HCT116 (cell line): ENCODE measurements at regions not wholly inside any gene's neighbourhood (a gene's known extent, or its start where the extent isn't known, plus 50 kb on each side); places are given as distances from the start of the nearest gene placed in this dataset.

ENCODE experiments used
- ATAC-seq: fragments of 200-7000 bp; cut with Tn5 transposase; 2 replicates; pipeline ENCODE4 v1.9.1; 2020; ENCODE audit warnings: mild to moderate bottlenecking, moderate library complexity
- BruUV-seq: library from RNA; stranded (reverse); fragments of 400-500 nt; replicated peaks from 2 replicates; lab custom pipeline; 2021; lab: Mats Ljungman, UMichigan
- CTCF ChIA-PET: fragments of 300-600 bp; sonication (Branson Sonifier 250); formaldehyde crosslinking; loops from one replicate; lab custom pipeline; 2021; ENCODE audit warnings: antibody characterized with exemption; lab: Charles Lee
- POLR2A ChIA-PET: fragments of 300-600, 350-600 bp; sonication (Branson Sonifier 250); formaldehyde crosslinking; loops from one replicate; lab custom pipeline; 2021; ENCODE audit warnings: antibody characterized with exemption; lab: Charles Lee
- RAD21 ChIA-PET, 2 experiments: fragments of 300-600 bp; sonication (Branson Sonifier 250); formaldehyde crosslinking; loops; one replicate each; lab custom pipeline; 2023; ENCODE audit warnings: low total read pairs in 2 of 2; ENCODE audit not compliant: uncharacterized antibody in 2 of 2, unreplicated experiment in 2 of 2, low non-redundant PET in 1 of 2; lab: Charles Lee
- DNase-seq: peaks from one replicate; pipeline ENCODE4 v3.0.0-alpha.2; 2010; ENCODE audit warnings: low read depth, low spot score
- H2AFZ ChIP-seq: fragments of 200-600 bp; shearing (Covaris generic), sonication (generic); 2 replicates; pipeline ENCODE4 v1.6.1; 2017; ENCODE audit warnings: low read depth, mixed run types, mixed read lengths, antibody characterized with exemption, low read length; ENCODE audit not compliant: poor library complexity, severe bottlenecking
- H3K27ac ChIP-seq: 2 replicates; pipeline ENCODE4 v1.5.1; 2012; ENCODE audit warnings: low read depth, low read length
- H3K27me3 ChIP-seq: fragments of 200-600 bp; sonication (generic); 2 replicates; pipeline ENCODE4 v1.6.1; 2016; ENCODE audit warnings: mixed run types, low read length, mixed read lengths; ENCODE audit not compliant: insufficient read depth
- H3K36me3 ChIP-seq, 2 experiments: fragments of 200-500 bp in 1 of 2; fragments of 200-600 bp in 1 of 2; sonication (Bioruptor generic) in 1 of 2; sonication (generic) in 1 of 2; 2 replicates each; pipeline versions ENCODE4 v1.5.1 to v1.6.1; 2014 to 2016; ENCODE audit warnings: low read length in 2 of 2, inconsistent platforms in 1 of 2, mixed read lengths in 1 of 2, mixed run types in 1 of 2; ENCODE audit not compliant: insufficient read depth in 2 of 2, control insufficient read depth in 1 of 2
- H3K4me1 ChIP-seq, 2 experiments: fragments of 200-600 bp in 1 of 2; sonication (generic) in 1 of 2; 2 replicates each; pipeline versions ENCODE4 v1.5.1 to v1.6.1; 2012 to 2017; ENCODE audit warnings: low read length in 2 of 2, inconsistent platforms in 1 of 2, mild to moderate bottlenecking in 1 of 2, mixed read lengths in 1 of 2, mixed run types in 1 of 2, moderate library complexity in 1 of 2; ENCODE audit not compliant: insufficient read depth in 2 of 2, control insufficient read depth in 1 of 2
- H3K4me2 ChIP-seq: fragments of 200-600 bp; sonication (generic); 2 replicates; pipeline ENCODE4 v1.6.1; 2017; ENCODE audit warnings: mixed run types, low read length, mixed read lengths
- H3K4me3 ChIP-seq, 2 experiments: fragments of 200-600 bp in 1 of 2; sonication (generic) in 1 of 2; replicated peaks in 1 of 2; 2 replicates each; pipeline ENCODE4 v1.5.1; 2011 to 2016; ENCODE audit warnings: low read length in 2 of 2, control low read depth in 1 of 2, low read depth in 1 of 2, mild to moderate bottlenecking in 1 of 2, mixed read lengths in 1 of 2, mixed run types in 1 of 2
- H3K79me2 ChIP-seq: fragments of 200-600 bp; sonication (generic); 2 replicates; pipeline ENCODE4 v1.6.1; 2017; ENCODE audit warnings: mild to moderate bottlenecking, mixed run types, low read length, moderate library complexity, mixed read lengths; ENCODE audit not compliant: insufficient read depth
- H3K9ac ChIP-seq: fragments of 200-600 bp; sonication (generic); 2 replicates; pipeline ENCODE4 v1.6.1; 2016; ENCODE audit warnings: low read length, mixed read lengths
- H3K9me2 ChIP-seq: fragments of 200-600 bp; sonication (generic), shearing (Covaris generic); 2 replicates; pipeline ENCODE4 v1.6.1; 2017; ENCODE audit warnings: mixed run types, mild to moderate bottlenecking, moderate library complexity; ENCODE audit not compliant: insufficient read depth
- H3K9me3 ChIP-seq, 2 experiments: fragments of 200-500 bp in 1 of 2; fragments of 200-600 bp in 1 of 2; sonication (Bioruptor generic) in 1 of 2; sonication (generic) in 1 of 2; 2 replicates each; pipeline ENCODE4 v1.6.1; 2014 to 2017; ENCODE audit warnings: low read length in 2 of 2, mixed read lengths in 2 of 2, inconsistent platforms in 1 of 2, low read depth in 1 of 2, mild to moderate bottlenecking in 1 of 2, mixed run types in 1 of 2, moderate library complexity in 1 of 2; ENCODE audit not compliant: control insufficient read depth in 1 of 2, insufficient read depth in 1 of 2
- H4K20me1 ChIP-seq: fragments of 200-600 bp; sonication (generic), shearing (Covaris generic); 2 replicates; pipeline ENCODE4 v1.6.1; 2017; ENCODE audit warnings: mixed run types, mild to moderate bottlenecking, moderate library complexity; ENCODE audit not compliant: insufficient read depth
- CEBPB ChIP-seq: IDR thresholded peaks from 2 replicates; pipeline ENCODE4 v1.6.1; 2012; ENCODE audit warnings: low read depth
- ELF1 ChIP-seq: IDR thresholded peaks from 2 replicates; pipeline ENCODE4 v1.6.1; 2012; ENCODE audit warnings: low read depth, borderline replicate concordance
- FOSL1 ChIP-seq: IDR thresholded peaks from 2 replicates; pipeline ENCODE4 v1.6.1; 2012; ENCODE audit warnings: low read depth
- POLR2A ChIP-seq: IDR thresholded peaks from 2 replicates; pipeline ENCODE4 v1.7.0; 2011; ENCODE audit warnings: borderline replicate concordance; ENCODE audit not compliant: insufficient read depth, insufficient read length; ENCODE audit errors: extremely low read depth
- SIN3A ChIP-seq: IDR thresholded peaks from 2 replicates; pipeline ENCODE4 v1.6.1; 2012; ENCODE audit warnings: low read depth
- TCF7L2 ChIP-seq: IDR thresholded peaks from 2 replicates; pipeline ENCODE4 v1.7.0; 2011; ENCODE audit warnings: borderline replicate concordance, inconsistent platforms; ENCODE audit not compliant: insufficient read depth, insufficient read length; ENCODE audit errors: extremely low read depth
- YY1 ChIP-seq: IDR thresholded peaks from 2 replicates; pipeline ENCODE4 v1.6.1; 2011; ENCODE audit warnings: low read length, low read depth, moderate library complexity, mild to moderate bottlenecking; ENCODE audit not compliant: insufficient replicate concordance; ENCODE audit errors: extremely low read depth
- ZFX ChIP-seq: fragments of 450-650 bp; IDR thresholded peaks from 2 replicates; pipeline ENCODE4 v1.6.1; 2017
- intact Hi-C: fragments of 100-400 bp; cut with micrococcal nuclease; formaldehyde crosslinking; loops from 2 replicates; pipeline ENCODE4 v1.10.0; 2022
- TF ChIP-seq, protein P1 (sequence below): IDR thresholded peaks from 2 replicates; pipeline ENCODE4 v1.6.1; 2012
- TF ChIP-seq, protein P2 (sequence below): IDR thresholded peaks from 2 replicates; pipeline ENCODE4 v1.6.1; 2012; ENCODE audit warnings: low read depth

DNA sequence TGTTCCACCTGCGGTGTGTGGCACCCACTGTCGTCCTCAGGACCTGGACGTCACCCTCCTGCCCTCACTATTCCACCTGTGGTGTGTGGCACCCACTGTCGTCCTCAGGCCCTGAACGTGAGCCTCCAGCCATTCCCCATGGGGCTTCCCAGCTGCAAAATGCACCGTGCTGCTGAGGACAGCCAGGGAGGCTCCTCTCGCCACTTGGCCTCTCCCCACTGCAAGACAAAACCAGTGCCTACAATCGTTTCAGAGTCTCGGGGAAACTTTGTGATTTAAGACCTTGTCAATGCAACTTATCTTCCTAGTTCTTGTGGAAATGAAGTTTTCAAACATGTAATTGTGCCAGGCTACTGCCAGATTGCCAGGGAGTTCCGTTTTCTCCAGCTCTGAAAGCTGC lies 319.3 kb upstream of the SALL3 start:
- Histone ChIP-seq H3K4me1 (no peaks in the 10 kb centered on the region), H3K36me3 (no peaks in the 10 kb centered on the region), H3K27me3 (no peaks in the 10 kb centered on the region), H3K9me3 (no peaks in the 10 kb centered on the region), H3K4me3 (no peak overlapping the region), H3K27ac (no peak overlapping the region), H2AFZ (no peak overlapping the region), H4K20me1 (no peaks in the 10 kb centered on the region), H3K79me2 (no peaks in the 10 kb centered on the region), H3K4me2 (no peak overlapping the region), H3K9ac (no peak overlapping the region), H3K9me2 (no peaks in the 10 kb centered on the region)
- ChIA-PET RAD21 (no interaction called here), CTCF (no interaction called here), POLR2A (no interaction called here)
- no peak for TF ChIP-seq ZFX
- no peak for TF ChIP-seq FOSL1
- no peak for TF ChIP-seq TCF7L2
- no peak for TF ChIP-seq SIN3A
- TF ChIP-seq CEBPB: no peak
- TF ChIP-seq YY1: no peak
- no peak for TF ChIP-seq ELF1
- no peak for TF ChIP-seq POLR2A
- TF ChIP-seq, protein P1, sequence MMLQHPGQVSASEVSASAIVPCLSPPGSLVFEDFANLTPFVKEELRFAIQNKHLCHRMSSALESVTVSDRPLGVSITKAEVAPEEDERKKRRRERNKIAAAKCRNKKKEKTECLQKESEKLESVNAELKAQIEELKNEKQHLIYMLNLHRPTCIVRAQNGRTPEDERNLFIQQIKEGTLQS: no peak
- TF ChIP-seq, protein P2, sequence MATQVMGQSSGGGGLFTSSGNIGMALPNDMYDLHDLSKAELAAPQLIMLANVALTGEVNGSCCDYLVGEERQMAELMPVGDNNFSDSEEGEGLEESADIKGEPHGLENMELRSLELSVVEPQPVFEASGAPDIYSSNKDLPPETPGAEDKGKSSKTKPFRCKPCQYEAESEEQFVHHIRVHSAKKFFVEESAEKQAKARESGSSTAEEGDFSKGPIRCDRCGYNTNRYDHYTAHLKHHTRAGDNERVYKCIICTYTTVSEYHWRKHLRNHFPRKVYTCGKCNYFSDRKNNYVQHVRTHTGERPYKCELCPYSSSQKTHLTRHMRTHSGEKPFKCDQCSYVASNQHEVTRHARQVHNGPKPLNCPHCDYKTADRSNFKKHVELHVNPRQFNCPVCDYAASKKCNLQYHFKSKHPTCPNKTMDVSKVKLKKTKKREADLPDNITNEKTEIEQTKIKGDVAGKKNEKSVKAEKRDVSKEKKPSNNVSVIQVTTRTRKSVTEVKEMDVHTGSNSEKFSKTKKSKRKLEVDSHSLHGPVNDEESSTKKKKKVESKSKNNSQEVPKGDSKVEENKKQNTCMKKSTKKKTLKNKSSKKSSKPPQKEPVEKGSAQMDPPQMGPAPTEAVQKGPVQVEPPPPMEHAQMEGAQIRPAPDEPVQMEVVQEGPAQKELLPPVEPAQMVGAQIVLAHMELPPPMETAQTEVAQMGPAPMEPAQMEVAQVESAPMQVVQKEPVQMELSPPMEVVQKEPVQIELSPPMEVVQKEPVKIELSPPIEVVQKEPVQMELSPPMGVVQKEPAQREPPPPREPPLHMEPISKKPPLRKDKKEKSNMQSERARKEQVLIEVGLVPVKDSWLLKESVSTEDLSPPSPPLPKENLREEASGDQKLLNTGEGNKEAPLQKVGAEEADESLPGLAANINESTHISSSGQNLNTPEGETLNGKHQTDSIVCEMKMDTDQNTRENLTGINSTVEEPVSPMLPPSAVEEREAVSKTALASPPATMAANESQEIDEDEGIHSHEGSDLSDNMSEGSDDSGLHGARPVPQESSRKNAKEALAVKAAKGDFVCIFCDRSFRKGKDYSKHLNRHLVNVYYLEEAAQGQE: no peak
- no peak for DNase-seq
- ATAC-seq: no peak
- intact Hi-C loops: no loop called here
- no TSS peak for BruUV-seq
